Calu3 (cell line): ENCODE measurements at regions not wholly inside any gene's neighbourhood (a gene's known extent, or its start where the extent isn't known, plus 50 kb on each side); places are given as distances from the start of the nearest gene placed in this dataset.

Experiments used
- BruUV-seq: library from RNA; stranded (reverse); fragments of 400-500 nt; replicated peaks from 2 replicates; lab custom pipeline; 2021; lab: Mats Ljungman, UMichigan
- CTCF ChIA-PET: fragments of 300-600 bp; sonication (Branson Sonifier 250); formaldehyde crosslinking; loops from one replicate; lab custom pipeline; 2022; ENCODE audit warnings: antibody characterized with exemption; lab: Charles Lee
- DNase-seq: peaks from one replicate; pipeline ENCODE4 v3.0.0; 2022
- H3K27ac Mint-ChIP-seq: one replicate; pipeline ENCODE4 v1.8.0; 2022; ENCODE audit warnings: mixed read lengths; ENCODE audit not compliant: unreplicated experiment
- H3K27me3 Mint-ChIP-seq: one replicate; pipeline ENCODE4 v1.8.0; 2022; ENCODE audit warnings: mixed read lengths; ENCODE audit not compliant: unreplicated experiment
- H3K36me3 Mint-ChIP-seq: one replicate; pipeline ENCODE4 v1.8.0; 2022; ENCODE audit warnings: mild to moderate bottlenecking, moderate library complexity, mixed read lengths; ENCODE audit not compliant: insufficient read depth, unreplicated experiment
- H3K4me1 Mint-ChIP-seq: one replicate; pipeline ENCODE4 v1.8.0; 2022; ENCODE audit warnings: mild to moderate bottlenecking, low read depth, mixed read lengths; ENCODE audit not compliant: unreplicated experiment
- H3K4me3 Mint-ChIP-seq: one replicate; pipeline ENCODE4 v1.8.0; 2022; ENCODE audit warnings: mild to moderate bottlenecking, low read depth, moderate library complexity, mixed read lengths; ENCODE audit not compliant: unreplicated experiment
- H3K9me3 Mint-ChIP-seq: one replicate; pipeline ENCODE4 v1.8.0; 2022; ENCODE audit warnings: low read depth, mixed read lengths; ENCODE audit not compliant: unreplicated experiment
- intact Hi-C: fragments of 100-400 bp; cut with micrococcal nuclease; formaldehyde crosslinking; loops from one replicate; pipeline ENCODE4 v1.10.0; 2022; ENCODE audit not compliant: unreplicated experiment
- TF ChIP-seq, protein P1 (sequence below): fragments of 200-600 bp; IDR thresholded peaks from one replicate; pipeline ENCODE4 v1.8.0; 2022; ENCODE audit warnings: antibody characterized with exemption; ENCODE audit not compliant: unreplicated experiment

DNA sequence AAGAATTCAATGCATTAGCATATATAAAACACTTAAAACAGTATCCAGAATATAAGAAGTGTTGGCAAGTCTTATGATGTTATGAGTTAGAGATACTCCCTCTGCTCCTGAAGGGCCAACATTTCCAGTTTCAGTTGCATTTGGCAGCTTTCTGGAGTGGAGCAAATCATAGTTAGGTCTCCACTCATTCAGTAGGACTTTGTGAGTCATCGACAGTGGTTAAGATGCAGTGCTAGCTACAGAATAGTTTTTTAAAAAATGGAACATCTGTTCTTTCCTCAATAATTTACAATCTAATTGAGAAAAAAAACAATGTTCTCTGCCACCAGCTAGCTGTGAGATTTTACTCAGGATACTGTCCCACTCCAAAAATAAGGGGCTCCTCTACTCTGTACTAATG lies 389.1 kb downstream of the HLX start:
- H3K9me3 Mint-ChIP-seq, result peaks cover 2% of the 10 kb centered on the region
- DNase-seq, result no peak
- no peaks in the 10 kb centered on the region for H3K36me3 Mint-ChIP-seq
- intact Hi-C loops, result no loop called here
- CTCF ChIA-PET, result no interaction called here
- TF ChIP-seq, protein P1, sequence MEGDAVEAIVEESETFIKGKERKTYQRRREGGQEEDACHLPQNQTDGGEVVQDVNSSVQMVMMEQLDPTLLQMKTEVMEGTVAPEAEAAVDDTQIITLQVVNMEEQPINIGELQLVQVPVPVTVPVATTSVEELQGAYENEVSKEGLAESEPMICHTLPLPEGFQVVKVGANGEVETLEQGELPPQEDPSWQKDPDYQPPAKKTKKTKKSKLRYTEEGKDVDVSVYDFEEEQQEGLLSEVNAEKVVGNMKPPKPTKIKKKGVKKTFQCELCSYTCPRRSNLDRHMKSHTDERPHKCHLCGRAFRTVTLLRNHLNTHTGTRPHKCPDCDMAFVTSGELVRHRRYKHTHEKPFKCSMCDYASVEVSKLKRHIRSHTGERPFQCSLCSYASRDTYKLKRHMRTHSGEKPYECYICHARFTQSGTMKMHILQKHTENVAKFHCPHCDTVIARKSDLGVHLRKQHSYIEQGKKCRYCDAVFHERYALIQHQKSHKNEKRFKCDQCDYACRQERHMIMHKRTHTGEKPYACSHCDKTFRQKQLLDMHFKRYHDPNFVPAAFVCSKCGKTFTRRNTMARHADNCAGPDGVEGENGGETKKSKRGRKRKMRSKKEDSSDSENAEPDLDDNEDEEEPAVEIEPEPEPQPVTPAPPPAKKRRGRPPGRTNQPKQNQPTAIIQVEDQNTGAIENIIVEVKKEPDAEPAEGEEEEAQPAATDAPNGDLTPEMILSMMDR, result no peak
- no peaks in the 10 kb centered on the region for H3K4me1 Mint-ChIP-seq
- no peak overlapping the region for H3K4me3 Mint-ChIP-seq
- no peak overlapping the region for H3K27ac Mint-ChIP-seq
- H3K27me3 Mint-ChIP-seq, result no peaks in the 10 kb centered on the region
- no TSS peak for BruUV-seq

DNA sequence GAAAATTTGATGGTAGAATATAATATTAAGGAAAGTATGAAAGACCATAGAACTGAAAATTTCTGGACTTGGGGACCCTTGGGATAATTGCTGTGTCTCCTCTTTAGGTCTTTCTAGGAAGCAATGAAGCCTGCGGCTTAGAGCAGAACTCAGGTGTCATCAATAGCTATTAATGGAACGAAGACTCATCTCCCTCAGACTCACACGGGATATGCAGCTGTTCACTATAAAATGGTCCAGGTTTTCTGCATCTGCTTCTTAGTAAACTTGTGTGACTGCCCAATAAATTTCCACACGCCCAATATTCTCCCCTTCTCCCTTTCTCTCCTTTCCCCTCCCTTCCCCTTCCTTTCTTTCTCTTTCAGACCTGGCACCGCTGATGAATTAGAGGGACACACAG lies 392.5 kb downstream of the HLX start:
- no peak overlapping the region for H3K27ac Mint-ChIP-seq
- intact Hi-C loops, result no loop called here
- TF ChIP-seq, protein P1, result no peak
- no peaks in the 10 kb centered on the region for H3K4me1 Mint-ChIP-seq
- BruUV-seq, result no TSS peak
- no peaks in the 10 kb centered on the region for H3K9me3 Mint-ChIP-seq
- no peak overlapping the region for H3K4me3 Mint-ChIP-seq
- H3K27me3 Mint-ChIP-seq, result no peaks in the 10 kb centered on the region
- H3K36me3 Mint-ChIP-seq, result no peaks in the 10 kb centered on the region
- CTCF ChIA-PET, result interaction anchor here (0.9 kb wide), 1 partner anchor 164 kb away, joined by 4 read pairs; no protein-coding TSS in a partner anchor
- no peak for DNase-seq

DNA sequence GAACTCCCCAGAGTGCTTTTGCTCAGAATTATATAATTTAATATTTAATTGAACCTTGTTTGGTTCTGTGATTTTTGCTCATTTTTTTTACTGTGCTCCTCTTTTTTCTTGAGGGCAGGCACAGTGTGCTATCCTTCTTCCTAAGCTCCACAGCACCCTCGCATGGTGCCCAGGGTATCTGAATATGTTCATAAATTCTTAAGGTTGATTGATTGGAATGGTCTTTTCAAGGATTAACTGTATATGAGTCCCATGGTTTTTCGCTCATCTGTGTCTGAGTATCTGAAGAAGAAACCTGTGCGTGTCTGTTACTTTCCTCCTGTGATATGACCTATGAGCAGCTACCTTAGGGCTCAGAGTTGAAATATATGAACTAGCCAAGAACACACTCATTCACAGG lies 393.7 kb downstream of the HLX start:
- H3K9me3 Mint-ChIP-seq, result no peaks in the 10 kb centered on the region
- H3K4me3 Mint-ChIP-seq, result no peak overlapping the region
- no peak overlapping the region for H3K27ac Mint-ChIP-seq
- CTCF ChIA-PET, result no interaction called here
- no peaks in the 10 kb centered on the region for H3K36me3 Mint-ChIP-seq
- peak; percentile 27 for DNase-seq
- TF ChIP-seq, protein P1, result no peak
- H3K27me3 Mint-ChIP-seq, result no peaks in the 10 kb centered on the region
- BruUV-seq, result no TSS peak
- intact Hi-C loops, result no loop called here
- no peaks in the 10 kb centered on the region for H3K4me1 Mint-ChIP-seq

DNA sequence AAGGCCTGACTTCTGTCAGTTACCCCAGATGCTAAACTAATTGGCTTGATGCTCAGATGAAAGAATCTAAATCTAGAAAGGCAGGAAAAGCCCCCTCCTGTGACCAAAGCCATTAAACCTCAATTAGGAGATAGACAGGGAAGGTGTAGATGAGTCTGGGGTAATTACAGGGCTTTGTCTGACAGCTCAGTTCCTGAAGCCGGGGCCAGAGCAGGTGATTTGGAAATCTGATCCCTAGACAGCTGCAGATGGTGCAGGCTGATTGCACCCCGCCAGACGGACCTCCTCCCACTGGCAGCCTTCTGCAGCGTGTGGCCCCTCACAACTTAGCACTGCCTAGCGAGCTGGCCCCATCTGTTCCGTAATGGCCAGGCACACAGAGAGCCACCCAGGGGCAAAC lies 395.1 kb downstream of the HLX start:
- H3K9me3 Mint-ChIP-seq, result no peaks in the 10 kb centered on the region
- TF ChIP-seq, protein P1, result no peak
- intact Hi-C loops, result no loop called here

More for the DNA sequence above, 395.1 kb downstream of the HLX start:
- Mint-ChIP-seq H3K4me1 (no peaks in the 10 kb centered on the region), H3K27ac (no peak overlapping the region), H3K4me3 (no peak overlapping the region), H3K27me3 (no peaks in the 10 kb centered on the region), H3K36me3 (no peaks in the 10 kb centered on the region)
- DNase-seq, result no peak
- CTCF ChIA-PET, result no interaction called here
- no TSS peak for BruUV-seq
